NCI-H146 treated with DMSO at 0.1 percent for 48 hours (cell line): ENCODE measurements at regions not wholly inside any gene's neighbourhood (a gene's known extent, or its start where the extent isn't known, plus 50 kb on each side); places are given as distances from the start of the nearest gene placed in this dataset.
"Not testable (repeated sequence)": the region's sequence is repeated elsewhere in the genome, so short reads cannot be mapped to it uniquely, and the experiment has no call there.

ENCODE experiments used
- DNase-seq: peaks from one replicate; lab custom pipeline; 2025; ENCODE audit not compliant: unreplicated experiment; lab: John Stamatoyannopoulos, UW

DNA sequence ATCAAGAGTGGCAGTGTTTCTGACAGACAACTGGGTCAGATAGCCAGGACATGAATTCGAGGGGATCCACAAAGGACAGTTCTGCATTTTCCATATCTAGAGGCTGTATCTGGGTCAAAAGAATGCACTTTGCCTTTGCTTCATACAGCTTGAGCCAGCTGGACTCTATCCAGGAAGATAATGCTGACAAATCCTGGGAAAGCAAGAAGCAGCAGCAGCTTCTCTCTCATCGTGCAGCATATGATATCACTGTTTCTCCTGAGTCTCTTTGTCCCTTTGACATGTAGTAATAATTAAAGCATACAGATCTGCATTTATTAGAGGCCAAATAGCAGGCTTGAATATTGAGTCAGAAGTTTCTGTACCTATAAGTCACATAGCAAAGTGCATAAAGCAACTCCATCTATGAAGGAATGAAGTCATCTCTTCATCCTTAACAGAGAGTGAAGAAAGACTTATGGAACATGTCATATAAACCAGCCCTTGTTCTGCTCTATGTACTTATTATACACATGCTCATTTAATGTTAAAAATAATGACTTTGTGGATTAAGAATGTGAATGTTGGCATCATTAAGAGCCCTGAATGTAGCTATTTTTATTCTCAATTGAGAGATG, 236.8 kb upstream of the GBE1 start:
- no peak for DNase-seq

- no peak for DNase-seq
Observed at GRCh38 chr3:81997390-81997789, 235.9 kb upstream of the GBE1 start.

DNA sequence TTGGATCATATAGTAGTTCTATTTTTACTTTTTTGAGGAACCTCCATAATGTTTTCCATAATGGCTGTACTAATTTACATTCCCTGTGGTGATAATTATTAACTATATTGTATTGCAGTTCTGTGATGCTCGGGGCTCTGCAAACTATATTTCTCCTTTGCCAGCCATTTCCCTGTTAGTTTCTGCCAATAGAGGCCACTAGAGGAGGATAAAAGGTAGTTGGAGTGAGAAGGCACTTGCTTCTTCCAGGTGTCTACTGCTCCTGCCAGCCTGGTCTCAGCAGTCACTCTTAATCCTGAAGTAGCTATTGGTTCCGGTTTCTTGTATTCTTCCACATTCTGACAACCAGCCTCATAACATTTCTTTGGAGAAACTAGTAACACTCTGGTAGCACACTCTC, 233.9 kb upstream of the GBE1 start:
- DNase-seq: peak; percentile 80

- DNase-seq: no peak
Observed at GRCh38 chr3:81989758-81990157, 228.3 kb upstream of the GBE1 start.

DNA sequence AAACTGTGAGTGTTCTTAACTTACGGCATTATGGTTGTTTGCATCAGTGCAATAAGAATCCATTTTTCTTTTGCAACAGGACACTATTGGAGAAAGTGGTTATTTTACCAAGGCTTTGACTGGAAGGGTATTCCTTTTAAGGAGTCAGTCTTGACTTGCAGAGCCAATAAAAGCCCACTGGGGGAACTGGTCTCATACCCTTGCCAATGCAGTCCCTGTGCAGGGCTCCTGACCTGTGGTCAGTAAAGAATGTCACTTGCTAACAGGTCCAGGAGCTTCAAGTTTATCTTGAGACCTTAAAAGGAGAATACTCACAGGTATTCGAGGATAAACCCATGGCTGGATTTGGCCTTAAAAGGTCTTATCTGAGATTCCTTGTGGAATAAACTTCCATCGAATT, 227.8 kb upstream of the GBE1 start:
- DNase-seq: no peak

DNA sequence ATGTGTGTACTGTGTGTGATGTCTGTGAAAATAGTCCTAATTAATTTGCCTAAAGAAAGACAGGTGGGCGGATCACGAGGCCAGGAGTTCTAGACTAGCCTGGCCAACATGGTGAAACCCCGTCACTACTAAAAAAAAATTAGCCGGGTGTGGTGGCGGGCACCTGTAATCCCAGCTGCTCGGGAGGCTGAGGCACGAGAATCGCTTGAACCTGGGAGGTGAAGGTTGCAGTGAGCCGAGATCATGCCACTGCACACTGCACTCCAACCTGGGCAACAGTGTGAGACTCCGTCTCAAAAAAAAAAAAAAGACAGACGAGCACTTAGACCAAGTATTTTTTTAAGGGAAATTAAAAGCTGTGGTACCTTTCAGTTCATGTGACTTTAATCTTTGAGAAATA, 226.0 kb upstream of the GBE1 start:
- DNase-seq: not testable (repeated sequence)

DNA sequence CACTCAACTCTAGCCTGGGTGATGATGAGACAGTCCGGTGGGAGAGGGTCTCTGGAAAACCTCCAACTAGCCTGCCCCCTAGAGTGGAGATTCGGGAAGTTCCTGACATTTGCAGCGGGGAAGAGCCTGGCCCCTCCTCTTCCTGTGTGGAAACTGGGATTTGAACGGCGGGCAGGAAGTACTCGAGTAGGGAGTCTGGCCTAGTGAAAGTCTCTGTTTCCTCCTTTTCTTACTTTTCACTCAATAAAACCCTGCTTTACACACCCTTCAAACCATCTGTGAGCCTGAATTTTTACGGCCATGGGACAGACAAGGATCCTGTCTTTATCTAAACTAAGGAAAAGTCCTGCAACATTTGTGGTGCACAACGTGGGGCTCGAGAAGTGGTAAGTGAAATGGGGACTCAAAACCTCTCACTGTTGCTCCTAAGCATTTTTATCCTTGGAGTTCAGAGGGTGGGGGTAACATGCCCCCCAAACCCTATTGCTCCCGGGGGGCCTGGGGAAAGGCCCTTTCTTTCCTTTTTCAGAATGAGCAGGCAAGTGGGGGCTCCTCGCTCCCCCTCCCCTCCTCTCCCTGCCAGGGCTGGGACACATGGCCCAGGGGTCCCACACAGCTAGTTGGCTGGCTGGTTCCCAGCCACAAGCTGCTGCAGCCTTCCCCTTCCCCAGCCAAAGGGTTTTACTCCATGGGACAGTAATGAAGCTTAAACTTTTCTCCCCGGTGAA, 224.7 kb upstream of the GBE1 start:
- DNase-seq: no peak

DNA sequence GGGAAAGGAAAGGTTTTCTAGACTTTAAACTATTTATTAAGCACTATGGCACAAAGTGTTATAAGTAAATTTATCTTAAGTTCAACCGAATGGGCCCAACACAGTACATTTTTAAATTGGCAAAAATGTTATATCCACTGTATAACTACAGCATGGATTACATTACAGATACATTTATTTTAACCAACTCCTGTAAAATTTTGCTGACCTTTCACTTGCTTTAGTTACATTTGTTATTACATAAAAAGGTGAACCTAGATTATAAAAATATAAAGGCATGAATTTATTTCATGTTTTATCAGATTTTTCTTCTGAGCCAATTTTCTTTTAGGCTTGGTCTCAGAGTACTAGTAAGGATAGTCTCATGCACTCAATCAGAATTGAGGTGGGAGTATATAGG, 221.9 kb upstream of the GBE1 start:
- DNase-seq: no peak

- DNase-seq: no peak
Observed at GRCh38 chr3:81980596-81981494, 219.4 kb upstream of the GBE1 start.

GRCh38 chr3:81974751-81975150, 213.3 kb upstream of the GBE1 start:
- no peak for DNase-seq

DNA sequence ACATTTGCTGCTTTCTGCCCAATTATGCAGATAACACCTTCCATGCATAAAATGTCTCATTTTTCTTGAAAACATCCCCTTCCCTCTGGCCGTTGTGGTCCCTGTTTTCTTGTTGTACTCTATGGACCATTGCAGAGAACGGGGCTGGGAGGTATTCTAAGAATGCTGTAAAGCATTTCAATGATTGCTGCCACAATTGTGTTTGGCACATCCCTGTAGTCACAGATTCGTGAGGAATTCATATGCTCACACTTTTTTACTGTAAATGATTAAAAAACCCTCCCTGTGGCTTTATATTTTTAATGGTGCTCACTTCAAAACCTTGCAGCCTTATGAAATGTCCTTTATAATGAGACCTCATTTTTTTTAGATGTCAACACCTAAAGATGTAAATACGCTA, 207.2 kb upstream of the GBE1 start:
- no peak for DNase-seq

DNA sequence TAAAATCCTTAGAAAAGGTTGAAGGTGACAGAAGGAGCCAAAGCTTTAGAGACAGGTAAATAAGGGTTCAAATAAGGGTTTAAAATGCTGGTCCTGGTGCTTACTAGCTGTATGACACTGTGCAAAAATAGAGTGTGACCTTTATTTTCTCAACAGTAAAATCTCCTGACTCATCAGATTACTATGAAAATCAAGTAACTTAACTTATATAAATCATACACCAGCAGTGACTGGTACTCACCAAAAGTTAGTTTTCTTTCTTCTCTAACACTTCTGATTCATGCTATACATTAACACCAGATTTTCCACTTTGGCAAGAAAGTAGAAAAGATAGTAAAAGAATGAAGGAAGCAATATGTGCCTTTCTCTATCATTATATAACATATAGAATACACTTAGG, 205.9 kb upstream of the GBE1 start:
- DNase-seq: no peak

- no peak for DNase-seq
Observed at GRCh38 chr3:81965696-81966095, 204.3 kb upstream of the GBE1 start.

DNA sequence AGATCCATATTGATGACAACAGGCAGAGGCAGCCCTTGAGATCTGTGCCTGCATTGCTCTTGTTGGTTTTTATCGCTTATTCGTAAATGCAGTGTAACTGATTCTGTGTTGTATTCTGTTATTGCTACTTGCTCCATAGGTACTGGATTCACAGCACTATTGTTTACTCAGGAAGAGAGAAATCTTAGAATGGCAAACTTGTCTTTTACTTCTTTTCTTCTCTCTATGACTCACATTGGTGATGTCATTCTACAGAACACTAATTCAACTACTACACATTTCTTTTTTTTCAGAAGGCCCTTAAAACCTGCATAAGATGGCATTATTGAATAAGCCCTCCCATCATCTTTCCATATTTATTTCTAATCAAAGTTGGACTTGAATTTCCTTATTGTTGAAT, 201.0 kb upstream of the GBE1 start:
- no peak for DNase-seq

GRCh38 chr3:81958972-81959640, 197.7 kb upstream of the GBE1 start:
- no peak for DNase-seq

DNA sequence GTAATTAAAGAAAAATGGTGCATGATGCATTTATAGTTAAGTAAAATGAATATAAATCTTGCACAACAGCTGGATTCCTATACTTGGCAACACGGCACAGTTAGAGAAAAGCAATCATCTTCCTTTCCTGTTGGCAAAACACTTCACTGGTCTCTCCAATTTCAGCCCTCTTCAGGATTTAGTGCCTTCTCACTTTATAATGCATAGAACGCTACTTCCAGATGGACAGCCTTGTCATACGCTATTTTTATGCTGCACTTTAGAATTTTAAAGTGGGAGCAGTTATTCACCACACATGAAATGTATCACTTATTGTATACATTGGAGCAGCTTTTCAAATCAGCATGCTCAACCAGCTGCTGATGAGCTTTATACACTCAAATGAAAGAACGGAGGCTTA, 194.4 kb upstream of the GBE1 start:
- DNase-seq: no peak

GRCh38 chr3:81953111-81953510, 191.7 kb upstream of the GBE1 start:
- no peak for DNase-seq

DNA sequence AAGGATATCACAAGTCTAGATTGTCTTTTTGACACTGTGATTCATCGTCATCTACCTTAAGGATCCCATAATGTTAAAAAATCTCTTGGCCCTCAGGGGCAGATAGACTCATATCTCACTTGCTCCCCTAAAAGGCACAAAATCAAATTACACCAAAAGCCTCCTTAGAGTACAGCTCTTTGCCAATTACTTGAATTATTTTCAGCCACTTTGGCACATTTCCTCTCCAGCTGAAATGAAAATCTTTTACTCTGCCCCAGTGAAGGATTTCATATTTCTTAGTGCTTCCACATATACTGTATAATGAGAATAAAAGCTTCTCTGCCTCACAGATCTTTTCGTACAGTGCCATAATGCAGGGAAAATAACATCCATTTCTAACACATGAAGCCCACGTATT, 190.7 kb upstream of the GBE1 start:
- DNase-seq: no peak

DNA sequence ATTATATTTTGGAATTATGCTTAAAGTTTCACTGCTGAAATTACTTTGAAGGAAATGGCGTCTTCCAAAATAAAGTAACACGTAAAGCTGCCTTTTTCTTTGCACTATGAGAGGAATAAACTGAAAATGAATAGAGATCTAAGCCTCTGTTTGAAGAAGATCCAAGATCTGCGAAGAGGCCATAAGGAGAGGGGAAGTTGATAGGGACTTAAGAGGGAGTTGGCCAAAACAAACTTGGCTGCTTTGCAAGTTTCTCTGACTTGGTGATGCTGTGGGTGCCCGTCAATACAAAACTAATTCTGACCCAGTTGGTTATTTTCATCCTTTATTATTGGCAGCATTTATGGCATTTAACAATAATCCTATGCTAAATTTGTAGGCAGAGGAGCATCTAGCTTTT, 190.2 kb upstream of the GBE1 start:
- DNase-seq: no peak

GRCh38 chr3:81951106-81951505, 189.7 kb upstream of the GBE1 start:
- no peak for DNase-seq

DNA sequence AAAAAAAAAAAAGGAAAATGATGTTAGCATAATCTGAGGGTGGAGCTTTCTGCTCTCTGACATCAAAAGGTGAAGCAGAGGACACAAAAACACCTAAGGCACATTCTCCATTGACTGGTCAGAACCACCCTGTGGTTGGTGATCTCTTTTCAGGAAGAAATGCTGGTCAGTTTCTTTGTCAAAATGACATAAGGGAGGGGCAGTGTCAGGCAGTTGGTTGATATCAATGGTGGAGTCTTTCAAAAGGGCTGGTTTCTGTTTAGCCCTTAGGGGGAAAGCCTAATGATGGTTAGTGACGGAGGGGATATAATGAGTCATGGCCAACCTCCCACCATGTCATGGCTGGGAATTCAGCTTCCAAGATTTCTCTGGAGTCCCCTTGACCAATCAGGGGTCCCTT, 185.9 kb upstream of the GBE1 start:
- DNase-seq: no peak

DNA sequence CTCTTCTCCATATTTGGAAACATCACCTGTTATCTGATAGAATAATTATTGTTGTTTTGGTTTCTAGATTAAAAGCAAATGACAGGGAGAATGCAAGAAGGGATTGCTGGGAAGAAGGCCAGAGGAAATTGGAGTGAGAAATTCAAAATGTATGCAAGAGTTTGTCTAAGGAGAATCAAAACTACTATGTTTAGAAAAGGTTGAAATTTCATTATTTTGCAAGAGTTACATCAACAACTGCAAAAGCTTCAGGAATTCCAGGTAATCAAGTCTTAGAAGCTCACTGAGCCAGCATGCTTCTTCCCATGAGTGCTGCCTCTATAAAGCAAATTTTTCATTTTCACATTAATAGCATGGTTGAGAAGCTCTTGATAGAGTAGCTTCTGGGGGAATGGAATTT, 177.2 kb upstream of the GBE1 start:
- DNase-seq: no peak
